HCT116 (cell line): ENCODE measurements at regions not wholly inside any gene's neighbourhood (a gene's known extent, or its start where the extent isn't known, plus 50 kb on each side); places are given as distances from the start of the nearest gene placed in this dataset.

Source experiments
- ATAC-seq: fragments of 200-7000 bp; cut with Tn5 transposase; 2 replicates; pipeline ENCODE4 v1.9.1; 2020; ENCODE audit warnings: mild to moderate bottlenecking, moderate library complexity
- BruUV-seq: library from RNA; stranded (reverse); fragments of 400-500 nt; replicated peaks from 2 replicates; lab custom pipeline; 2021; lab: Mats Ljungman, UMichigan
- CTCF ChIA-PET: fragments of 300-600 bp; sonication (Branson Sonifier 250); formaldehyde crosslinking; loops from one replicate; lab custom pipeline; 2021; ENCODE audit warnings: antibody characterized with exemption; lab: Charles Lee
- POLR2A ChIA-PET: fragments of 300-600, 350-600 bp; sonication (Branson Sonifier 250); formaldehyde crosslinking; loops from one replicate; lab custom pipeline; 2021; ENCODE audit warnings: antibody characterized with exemption; lab: Charles Lee
- RAD21 ChIA-PET, 2 experiments: fragments of 300-600 bp; sonication (Branson Sonifier 250); formaldehyde crosslinking; loops; one replicate each; lab custom pipeline; 2023; ENCODE audit warnings: low total read pairs in 2 of 2; ENCODE audit not compliant: uncharacterized antibody in 2 of 2, unreplicated experiment in 2 of 2, low non-redundant PET in 1 of 2; lab: Charles Lee
- DNase-seq: peaks from one replicate; pipeline ENCODE4 v3.0.0-alpha.2; 2010; ENCODE audit warnings: low read depth, low spot score
- H2AFZ ChIP-seq: fragments of 200-600 bp; shearing (Covaris generic), sonication (generic); 2 replicates; pipeline ENCODE4 v1.6.1; 2017; ENCODE audit warnings: low read depth, mixed run types, mixed read lengths, antibody characterized with exemption, low read length; ENCODE audit not compliant: poor library complexity, severe bottlenecking
- H3K27ac ChIP-seq: 2 replicates; pipeline ENCODE4 v1.5.1; 2012; ENCODE audit warnings: low read depth, low read length
- H3K27me3 ChIP-seq: fragments of 200-600 bp; sonication (generic); 2 replicates; pipeline ENCODE4 v1.6.1; 2016; ENCODE audit warnings: mixed run types, low read length, mixed read lengths; ENCODE audit not compliant: insufficient read depth
- H3K36me3 ChIP-seq, 2 experiments: fragments of 200-500 bp in 1 of 2; fragments of 200-600 bp in 1 of 2; sonication (Bioruptor generic) in 1 of 2; sonication (generic) in 1 of 2; 2 replicates each; pipeline versions ENCODE4 v1.5.1 to v1.6.1; 2014 to 2016; ENCODE audit warnings: low read length in 2 of 2, inconsistent platforms in 1 of 2, mixed read lengths in 1 of 2, mixed run types in 1 of 2; ENCODE audit not compliant: insufficient read depth in 2 of 2, control insufficient read depth in 1 of 2
- H3K4me1 ChIP-seq, 2 experiments: fragments of 200-600 bp in 1 of 2; sonication (generic) in 1 of 2; 2 replicates each; pipeline versions ENCODE4 v1.5.1 to v1.6.1; 2012 to 2017; ENCODE audit warnings: low read length in 2 of 2, inconsistent platforms in 1 of 2, mild to moderate bottlenecking in 1 of 2, mixed read lengths in 1 of 2, mixed run types in 1 of 2, moderate library complexity in 1 of 2; ENCODE audit not compliant: insufficient read depth in 2 of 2, control insufficient read depth in 1 of 2
- H3K4me2 ChIP-seq: fragments of 200-600 bp; sonication (generic); 2 replicates; pipeline ENCODE4 v1.6.1; 2017; ENCODE audit warnings: mixed run types, low read length, mixed read lengths
- H3K4me3 ChIP-seq, 2 experiments: fragments of 200-600 bp in 1 of 2; sonication (generic) in 1 of 2; replicated peaks in 1 of 2; 2 replicates each; pipeline ENCODE4 v1.5.1; 2011 to 2016; ENCODE audit warnings: low read length in 2 of 2, control low read depth in 1 of 2, low read depth in 1 of 2, mild to moderate bottlenecking in 1 of 2, mixed read lengths in 1 of 2, mixed run types in 1 of 2
- H3K79me2 ChIP-seq: fragments of 200-600 bp; sonication (generic); 2 replicates; pipeline ENCODE4 v1.6.1; 2017; ENCODE audit warnings: mild to moderate bottlenecking, mixed run types, low read length, moderate library complexity, mixed read lengths; ENCODE audit not compliant: insufficient read depth
- H3K9ac ChIP-seq: fragments of 200-600 bp; sonication (generic); 2 replicates; pipeline ENCODE4 v1.6.1; 2016; ENCODE audit warnings: low read length, mixed read lengths
- H3K9me2 ChIP-seq: fragments of 200-600 bp; sonication (generic), shearing (Covaris generic); 2 replicates; pipeline ENCODE4 v1.6.1; 2017; ENCODE audit warnings: mixed run types, mild to moderate bottlenecking, moderate library complexity; ENCODE audit not compliant: insufficient read depth
- H3K9me3 ChIP-seq, 2 experiments: fragments of 200-500 bp in 1 of 2; fragments of 200-600 bp in 1 of 2; sonication (Bioruptor generic) in 1 of 2; sonication (generic) in 1 of 2; 2 replicates each; pipeline ENCODE4 v1.6.1; 2014 to 2017; ENCODE audit warnings: low read length in 2 of 2, mixed read lengths in 2 of 2, inconsistent platforms in 1 of 2, low read depth in 1 of 2, mild to moderate bottlenecking in 1 of 2, mixed run types in 1 of 2, moderate library complexity in 1 of 2; ENCODE audit not compliant: control insufficient read depth in 1 of 2, insufficient read depth in 1 of 2
- H4K20me1 ChIP-seq: fragments of 200-600 bp; sonication (generic), shearing (Covaris generic); 2 replicates; pipeline ENCODE4 v1.6.1; 2017; ENCODE audit warnings: mixed run types, mild to moderate bottlenecking, moderate library complexity; ENCODE audit not compliant: insufficient read depth
- ATF3 ChIP-seq: IDR thresholded peaks from 2 replicates; pipeline ENCODE4 v1.6.1; 2012
- CBX3 ChIP-seq: IDR thresholded peaks from 2 replicates; pipeline ENCODE4 v1.6.1; 2012; ENCODE audit warnings: low read depth
- CEBPB ChIP-seq: IDR thresholded peaks from 2 replicates; pipeline ENCODE4 v1.6.1; 2012; ENCODE audit warnings: low read depth
- CTCF ChIP-seq, 3 experiments: fragments of 200-600 bp in 1 of 3; sonication (generic) in 1 of 3; IDR thresholded peaks in 2 of 3; conservative IDR thresholded peaks in 1 of 3; 2 replicates each; pipeline ENCODE4 v1.5.1; 2012 to 2017; ENCODE audit warnings: low read depth in 2 of 3, low read length in 2 of 3, antibody characterized with exemption in 1 of 3, borderline replicate concordance in 1 of 3, control low read depth in 1 of 3, mild to moderate bottlenecking in 1 of 3, mixed read lengths in 1 of 3, mixed run types in 1 of 3, moderate library complexity in 1 of 3; ENCODE audit not compliant: insufficient read depth in 1 of 3
- EZH2 ChIP-seq: fragments of 200-600 bp; sonication (generic); IDR thresholded peaks from 2 replicates; pipeline ENCODE4 v1.6.1; 2017; ENCODE audit warnings: antibody characterized with exemption, mixed run types
- JUND ChIP-seq: IDR thresholded peaks from 2 replicates; pipeline ENCODE4 v1.6.1; 2012
- POLR2A ChIP-seq: IDR thresholded peaks from 2 replicates; pipeline ENCODE4 v1.7.0; 2011; ENCODE audit warnings: borderline replicate concordance; ENCODE audit not compliant: insufficient read depth, insufficient read length; ENCODE audit errors: extremely low read depth
- RAD21 ChIP-seq: IDR thresholded peaks from 2 replicates; pipeline ENCODE4 v1.6.1; 2012; ENCODE audit warnings: low read depth, mild to moderate bottlenecking
- SIN3A ChIP-seq: IDR thresholded peaks from 2 replicates; pipeline ENCODE4 v1.6.1; 2012; ENCODE audit warnings: low read depth
- SP1 ChIP-seq: IDR thresholded peaks from 2 replicates; pipeline ENCODE4 v1.6.1; 2012; ENCODE audit warnings: low read depth
- TCF7L2 ChIP-seq: IDR thresholded peaks from 2 replicates; pipeline ENCODE4 v1.7.0; 2011; ENCODE audit warnings: borderline replicate concordance, inconsistent platforms; ENCODE audit not compliant: insufficient read depth, insufficient read length; ENCODE audit errors: extremely low read depth
- YY1 ChIP-seq: IDR thresholded peaks from 2 replicates; pipeline ENCODE4 v1.6.1; 2011; ENCODE audit warnings: low read length, low read depth, moderate library complexity, mild to moderate bottlenecking; ENCODE audit not compliant: insufficient replicate concordance; ENCODE audit errors: extremely low read depth
- ZFX ChIP-seq: fragments of 450-650 bp; IDR thresholded peaks from 2 replicates; pipeline ENCODE4 v1.6.1; 2017
- intact Hi-C: fragments of 100-400 bp; cut with micrococcal nuclease; formaldehyde crosslinking; loops from 2 replicates; pipeline ENCODE4 v1.10.0; 2022

- POLR2A ChIA-PET: no interaction called here
Observed at GRCh38 chr1:14292520-14292919, 306.0 kb upstream of the KAZN start.

More at GRCh38 chr1:14292520-14292919, 306.0 kb upstream of the KAZN start:
- ATAC-seq: no peak
- Histone ChIP-seq H3K9me3 (no peaks in the 10 kb centered on the region), H3K27me3 (peaks cover 9% of the 10 kb centered on the region; the same call in 1 of the 2 replicates), H2AFZ (no peak overlapping the region), H3K27ac (no peak overlapping the region), H3K4me3 (no peak overlapping the region), H3K9me2 (no peaks in the 10 kb centered on the region), H3K36me3 (no peaks in the 10 kb centered on the region), H3K4me2 (no peak overlapping the region), H4K20me1 (no peaks in the 10 kb centered on the region), H3K9ac (no peak overlapping the region), H3K4me1 (peaks cover 0 to 4% of the 10 kb centered on the region in 2 experiments; a peak in 1 of 4 replicates), H3K79me2 (no peaks in the 10 kb centered on the region)
- DNase-seq: no peak
- ChIA-PET CTCF (no interaction called here), RAD21 (no interaction called here)
- TF ChIP-seq ZFX: no peak
- TF ChIP-seq TCF7L2: no peak
- TF ChIP-seq ATF3: no peak
- TF ChIP-seq CBX3: no peak
- TF ChIP-seq JUND: no peak
- TF ChIP-seq SP1: no peak
- no peak for TF ChIP-seq RAD21
- no peak for TF ChIP-seq POLR2A
- no peak for TF ChIP-seq YY1
- TF ChIP-seq EZH2: no peak
- no peak for TF ChIP-seq CTCF (IDR thresholded peaks at IDR 0.05 in 2 of 3, conservative IDR thresholded peaks at IDR 0.05 in 1 of 3; ENCODE audit: borderline replicate concordance in 1 of 3, insufficient read depth in 1 of 3, low read depth in 2 of 3, low read length in 2 of 3)
- no peak for TF ChIP-seq SIN3A
- no peak for TF ChIP-seq CEBPB
- intact Hi-C loops: no loop called here
- no TSS peak for BruUV-seq
